AG04450 (cell line): ENCODE measurements at regions not wholly inside any gene's neighbourhood (a gene's known extent, or its start where the extent isn't known, plus 50 kb on each side); places are given as distances from the start of the nearest gene placed in this dataset.

ENCODE experiments used
- CTCF ChIA-PET: fragments of 300-600, 350-600 bp; formaldehyde crosslinking; extraction: SDS; loops from one replicate; lab custom pipeline; 2022; ENCODE audit warnings: antibody characterized with exemption, inconsistent platforms; lab: Charles Lee
- POLR2A ChIA-PET: fragments of 350-600 bp; formaldehyde crosslinking; extraction: SDS; loops from one replicate; lab custom pipeline; 2021; ENCODE audit warnings: antibody characterized with exemption, inconsistent platforms; lab: Yijun Ruan, JAX
- DNase-seq: peaks from one replicate; pipeline ENCODE4 v3.0.0-alpha.2; 2011; ENCODE audit warnings: low read depth, low spot score
- H3K27ac ChIP-seq: one replicate; pipeline ENCODE4 v1.5.1; 2012; ENCODE audit warnings: low read depth, low read length, control low read depth
- H3K27me3 ChIP-seq: one replicate; pipeline ENCODE4 v1.6.0; 2012; ENCODE audit warnings: low read length; ENCODE audit not compliant: control insufficient read depth, insufficient read depth
- H3K4me3 ChIP-seq: 2 replicates; pipeline ENCODE4 v1.5.1; 2011; ENCODE audit warnings: mild to moderate bottlenecking, low read depth, low read length, control low read depth
- H3K9me3 ChIP-seq: 2 replicates; pipeline ENCODE4 v1.5.1; 2012; ENCODE audit warnings: low read length; ENCODE audit not compliant: control insufficient read depth, insufficient read depth
- CTCF ChIP-seq: IDR thresholded peaks from 2 replicates; pipeline ENCODE4 v1.5.1; 2011; ENCODE audit warnings: low read depth, low read length, control low read depth, inconsistent platforms

GRCh38 chr2:2729246-2729645, 398.2 kb upstream of the MYT1L start:
- CTCF ChIA-PET: no interaction called here
- Histone ChIP-seq H3K4me3 (no peak overlapping the region), H3K27ac (no peak overlapping the region), H3K27me3 (no peaks in the 10 kb centered on the region), H3K9me3 (peaks cover 86% of the 10 kb centered on the region)
- POLR2A ChIA-PET: no interaction called here
- TF ChIP-seq CTCF: no peak
- DNase-seq: no peak

- H3K9me3 ChIP-seq: peaks cover 85% of the 10 kb centered on the region
- CTCF ChIA-PET: no interaction called here
- H3K4me3 ChIP-seq: no peak overlapping the region
- TF ChIP-seq CTCF: no peak
- POLR2A ChIA-PET: no interaction called here
- no peaks in the 10 kb centered on the region for H3K27me3 ChIP-seq
- no peak for DNase-seq
- H3K27ac ChIP-seq: no peak overlapping the region
These were observed 397.6 kb upstream of the MYT1L start for GRCh38 chr2:2728635-2729034.

GRCh38 chr2:2727876-2728511, 396.9 kb upstream of the MYT1L start:
- TF ChIP-seq CTCF: no peak
- no peaks in the 10 kb centered on the region for H3K27me3 ChIP-seq
- peaks cover 85% of the 10 kb centered on the region for H3K9me3 ChIP-seq
- H3K4me3 ChIP-seq: no peak overlapping the region
- no peak overlapping the region for H3K27ac ChIP-seq
- DNase-seq: no peak
- POLR2A ChIA-PET: no interaction called here
- CTCF ChIA-PET: no interaction called here

- ChIA-PET POLR2A (no interaction called here), CTCF (no interaction called here)
- Histone ChIP-seq H3K27me3 (no peaks in the 10 kb centered on the region), H3K27ac (no peak overlapping the region), H3K9me3 (peaks cover 89% of the 10 kb centered on the region), H3K4me3 (no peak overlapping the region)
- no peak for DNase-seq
- TF ChIP-seq CTCF: no peak
These were observed 395.1 kb upstream of the MYT1L start for GRCh38 chr2:2726163-2726562.

- H3K9me3 ChIP-seq: peaks cover 72% of the 10 kb centered on the region
These were observed 392.0 kb upstream of the MYT1L start for GRCh38 chr2:2723064-2723463.

More at GRCh38 chr2:2723064-2723463, 392.0 kb upstream of the MYT1L start:
- CTCF ChIA-PET: no interaction called here
- DNase-seq: no peak
- Histone ChIP-seq H3K27me3 (no peaks in the 10 kb centered on the region), H3K4me3 (no peak overlapping the region), H3K27ac (no peak overlapping the region)
- POLR2A ChIA-PET: no interaction called here
- no peak for TF ChIP-seq CTCF
